Mucosa of descending colon (tissue), 3 donors: ENCODE measurements at regions not wholly inside any gene's neighbourhood (a gene's known extent, or its start where the extent isn't known, plus 50 kb on each side); places are given as distances from the start of the nearest gene placed in this dataset.
A peak's percentile ranks its signal among the peaks of the same experiment; 100 is the strongest.

Source experiments
- ATAC-seq: fragments of 200-7000 bp; cut with Tn5 transposase; one replicate; pipeline ENCODE4 v1.9.1; 2020; ENCODE audit warnings: mild to moderate bottlenecking, moderate library complexity
- DNase-seq, 3 donors: peaks; one replicate each; pipeline ENCODE4 v3.0.0-alpha.2; 2020
- H3K36me3 ChIP-seq: fragments of 200-600 bp; one replicate; pipeline ENCODE4 v1.8.0; 2021; ENCODE audit warnings: low read depth, mild to moderate bottlenecking
- H3K4me1 ChIP-seq: fragments of 200-600 bp; one replicate; pipeline ENCODE4 v1.8.0; 2021; ENCODE audit warnings: low read depth, mild to moderate bottlenecking
- H3K4me3 ChIP-seq: fragments of 200-600 bp; one replicate; pipeline ENCODE4 v1.8.0; 2021; ENCODE audit warnings: mild to moderate bottlenecking
- H3K9me3 ChIP-seq: fragments of 200-600 bp; one replicate; pipeline ENCODE4 v1.8.0; 2021; ENCODE audit warnings: mild to moderate bottlenecking
- CTCF ChIP-seq: fragments of 200-600 bp; IDR thresholded peaks from one replicate; pipeline ENCODE4 v1.8.0; 2022; ENCODE audit warnings: antibody characterized with exemption, mild to moderate bottlenecking
- intact Hi-C, 2 donors: fragments of 100-400 bp; cut with DNase I in 1 of 2; cut with micrococcal nuclease in 1 of 2; formaldehyde crosslinking; loops; one replicate each; pipeline versions ENCODE4 v1.11.0 to v1.11.1; 2022; cut with DNase I, micrococcal nuclease
- donor health status: DM: no; HTN: no; CAD: no; lungs with moderate emphysema.
- donor health status: DM: no; HTN: no; CAD: no.
- donor health status: DM: no; HTN: yes; CAD: no.

GRCh38 chr10:91040343-91040742, 119.5 kb upstream of the ANKRD1 start:
- no peaks in the 10 kb centered on the region for H3K9me3 ChIP-seq
- no peaks in the 10 kb centered on the region for H3K36me3 ChIP-seq
- H3K4me1 ChIP-seq, result no peaks in the 10 kb centered on the region
- ATAC-seq (no peak), DNase-seq (no peak)
- intact Hi-C loops, result no loop called here
- TF ChIP-seq CTCF, result no peak
- H3K4me3 ChIP-seq, result no peak overlapping the region

- no peak for TF ChIP-seq CTCF
- ATAC-seq, result no peak
- DNase-seq, result no peak
- no peaks in the 10 kb centered on the region for H3K9me3 ChIP-seq
- H3K4me1 ChIP-seq, result no peaks in the 10 kb centered on the region
- no peaks in the 10 kb centered on the region for H3K36me3 ChIP-seq
- intact Hi-C loops, result no loop called here
- no peak overlapping the region for H3K4me3 ChIP-seq
Measured at GRCh38 chr10:91042069-91042468, 121.2 kb upstream of the ANKRD1 start.

GRCh38 chr10:91043173-91043910, 122.5 kb upstream of the ANKRD1 start:
- peak in 1 of 3 donors; percentile 18 for DNase-seq
- Histone ChIP-seq H3K4me3 (no peak overlapping the region), H3K36me3 (no peaks in the 10 kb centered on the region), H3K4me1 (no peaks in the 10 kb centered on the region), H3K9me3 (no peaks in the 10 kb centered on the region)
- intact Hi-C loops, result no loop called here
- no peak for ATAC-seq
- no peak for TF ChIP-seq CTCF

- no peak overlapping the region for H3K4me3 ChIP-seq
- H3K4me1 ChIP-seq, result no peaks in the 10 kb centered on the region
- no peak for DNase-seq
- H3K9me3 ChIP-seq, result no peaks in the 10 kb centered on the region
- no peaks in the 10 kb centered on the region for H3K36me3 ChIP-seq
- ATAC-seq, result no peak
- intact Hi-C loops, result no loop called here
- no peak for TF ChIP-seq CTCF
Measured at GRCh38 chr10:91046869-91047268, 126.0 kb upstream of the ANKRD1 start.

- H3K4me1 ChIP-seq, result no peaks in the 10 kb centered on the region
- no peak for TF ChIP-seq CTCF
- ATAC-seq (no peak), DNase-seq (no peak)
- H3K4me3 ChIP-seq, result no peak overlapping the region
- no peaks in the 10 kb centered on the region for H3K9me3 ChIP-seq
- no peaks in the 10 kb centered on the region for H3K36me3 ChIP-seq
- intact Hi-C loops, result no loop called here
Measured at GRCh38 chr10:91048380-91048779, 127.5 kb upstream of the ANKRD1 start.
